ENCODE measurements at regions not wholly inside any gene's neighbourhood (a gene's known extent, or its start where the extent isn't known, plus 50 kb on each side); places are given as distances from the start of the nearest gene placed in this dataset.
A peak's percentile ranks its signal among the peaks of the same experiment; 100 is the strongest.

- Histone ChIP-seq H3K14ac (replicated peaks; ENCODE audit: low read depth, low read length) (no peak overlapping the region), H3K56ac (ENCODE audit: extremely low read depth, insufficient read depth, low read length) (no peak overlapping the region), H2BK20ac (ENCODE audit: low read depth, low read length) (no peak overlapping the region), H4K8ac (ENCODE audit: low read depth in 2 of 2, low read length in 2 of 2) (no peak overlapping the region), H3K27me3 (ENCODE audit: control insufficient read depth, insufficient read depth, low read length) (no peaks in the 10 kb centered on the region), H2AFZ (replicated peaks; ENCODE audit: low read length, poor library complexity) (peak overlapping the region; percentile 32), H4K20me1 (ENCODE audit: insufficient read depth, low read length) (no peaks in the 10 kb centered on the region), H2AK9ac (replicated peaks; ENCODE audit: low read depth, low read length, poor library complexity) (no peak overlapping the region), H3K9me1 (ENCODE audit: insufficient read depth, low read length) (no peaks in the 10 kb centered on the region), H3K23ac (ENCODE audit: low read depth, low read length) (no peak overlapping the region), H2BK15ac (ENCODE audit: low read depth, low read length) (no peak overlapping the region), H3K4me1 (ENCODE audit: control insufficient read depth, insufficient read depth, low read length) (no peaks in the 10 kb centered on the region), H3K4ac (ENCODE audit: low read depth, low read length) (no peak overlapping the region), H2BK120ac (ENCODE audit: low read depth, low read length) (no peak overlapping the region), H3K4me3 (ENCODE audit: insufficient read depth, low read depth, low read length) (no peak overlapping the region), H3K9ac (ENCODE audit: low read depth, low read length) (no peak overlapping the region), H3K9me3 (ENCODE audit: control insufficient read depth, insufficient read depth, low read length) (peaks cover 2% of the 10 kb centered on the region), H3K18ac (ENCODE audit: low read depth, low read length) (no peak overlapping the region), H4K91ac (ENCODE audit: insufficient read depth, low read depth, low read length) (no peak overlapping the region), H2AK5ac (ENCODE audit: low read depth, low read length) (no peak overlapping the region), H2BK5ac (ENCODE audit: low read depth, low read length, poor library complexity, severe bottlenecking) (no peak overlapping the region), H3K79me1 (ENCODE audit: low read depth in 1 of 2, low read length in 2 of 2) (no peaks in the 10 kb centered on the region), H3K36me3 (ENCODE audit: control insufficient read depth, insufficient read depth, low read length) (no peaks in the 10 kb centered on the region), H3K4me2 (ENCODE audit: low read depth, low read length) (no peak overlapping the region), H4K5ac (ENCODE audit: low read depth, low read length) (no peak overlapping the region), H3K27ac (ENCODE audit: insufficient read depth, low read length) (no peak overlapping the region)
- WGBS, 2 experiments (ENCODE audit: extremely low coverage in 2 of 2, insufficient read length in 1 of 2) = 43% methylated on average over 3 of the region's 5 CpGs; no CpG with 5 or more reads in 1 of the 2 experiments
- TF ChIP-seq RAD21 (IDR thresholded peaks at IDR 0.05; ENCODE audit: low read length) (no peak), MXI1 (IDR thresholded peaks at IDR 0.05; ENCODE audit: borderline replicate concordance, low read depth, low read length) (no peak), POLR2A (IDR thresholded peaks at IDR 0.05; ENCODE audit: low read depth, low read length) (no peak), CEBPB (IDR thresholded peaks at IDR 0.05; ENCODE audit: low read depth, low read length) (no peak), FOS (IDR thresholded peaks at IDR 0.05; ENCODE audit: low read depth, low read length) (no peak), BHLHE40 (IDR thresholded peaks at IDR 0.05; ENCODE audit: low read depth, low read length) (no peak), MAFK (IDR thresholded peaks at IDR 0.05; ENCODE audit: low read depth, low read length) (no peak), RFX5 (IDR thresholded peaks at IDR 0.05; ENCODE audit: low read depth, low read length) (no peak), USF2 (IDR thresholded peaks at IDR 0.05; ENCODE audit: low read depth, low read length) (no peak)
- intact Hi-C loops (cut with micrococcal nuclease) = no loop called here
- in situ Hi-C loops (cut with MboI; ENCODE audit: low sequenced_read_pairs) = no loop called here
- ChIA-PET CTCF (no interaction called here), POLR2A (ENCODE audit: unreplicated experiment) (no interaction called here)
- no TSS peak for BruUV-seq (replicated peaks)
- peak; percentile 60 for ATAC-seq (ENCODE audit: low read depth)
- DNase-seq = peak; percentile 11
- dilution Hi-C loops (cut with HindIII; ENCODE audit: low sequenced_read_pairs, unreplicated experiment) = no loop called here
Measured at GRCh38 chr20:60528141-60528540, 569.9 kb downstream of the CDH26 start.
